GM21526 (cell line): ENCODE measurements at regions not wholly inside any gene's neighbourhood (a gene's known extent, or its start where the extent isn't known, plus 50 kb on each side); places are given as distances from the start of the nearest gene placed in this dataset.

Experiments used
- ATAC-seq: cut with Tn5 transposase; IDR thresholded peaks from one replicate; pipeline ENCODE4 v1.9.1; 2021; ENCODE audit warnings: moderate library complexity; ENCODE audit not compliant: unreplicated experiment, low FRiP score

- ATAC-seq: no peak
Observed at GRCh38 chr3:34174740-34175139, 376.3 kb downstream of the PDCD6IP start.

- ATAC-seq: no peak
Observed at GRCh38 chr3:34175636-34176176, 377.3 kb downstream of the PDCD6IP start.

GRCh38 chr3:34176723-34177122, 378.3 kb downstream of the PDCD6IP start:
- no peak for ATAC-seq

GRCh38 chr3:34178415-34178814, 380.0 kb downstream of the PDCD6IP start:
- peak; percentile 45 for ATAC-seq

GRCh38 chr3:34179716-34180115, 381.3 kb downstream of the PDCD6IP start:
- no peak for ATAC-seq

- no peak for ATAC-seq
Observed at GRCh38 chr3:34180532-34180931, 382.1 kb downstream of the PDCD6IP start.

- no peak for ATAC-seq
Observed at GRCh38 chr3:34183114-34183513, 384.7 kb downstream of the PDCD6IP start.

GRCh38 chr3:34183611-34184340, 385.3 kb downstream of the PDCD6IP start:
- no peak for ATAC-seq

GRCh38 chr3:34185301-34185700, 386.9 kb downstream of the PDCD6IP start:
- peak; percentile 49 for ATAC-seq

- no peak for ATAC-seq
Observed at GRCh38 chr3:34189133-34189532, 390.7 kb downstream of the PDCD6IP start.

- ATAC-seq: no peak
Observed at GRCh38 chr3:34196914-34197313, 398.5 kb downstream of the PDCD6IP start.

- ATAC-seq: peak; percentile 52
Observed at GRCh38 chr3:34198309-34198708, 399.9 kb downstream of the PDCD6IP start.

- peak; percentile 87 for ATAC-seq
Observed at GRCh38 chr3:34200576-34200975, 402.1 kb downstream of the PDCD6IP start.

- ATAC-seq: no peak
Observed at GRCh38 chr3:34202975-34203374, 404.5 kb downstream of the PDCD6IP start.

GRCh38 chr3:34203386-34203785, 405.0 kb downstream of the PDCD6IP start:
- no peak for ATAC-seq

GRCh38 chr3:34207002-34207401, 408.6 kb downstream of the PDCD6IP start:
- ATAC-seq: no peak

GRCh38 chr3:34207806-34208205, 409.4 kb downstream of the PDCD6IP start:
- ATAC-seq: no peak

- no peak for ATAC-seq
Observed at GRCh38 chr3:34212175-34212574, 413.7 kb downstream of the PDCD6IP start.

- no peak for ATAC-seq
Observed at GRCh38 chr3:34212656-34213055, 414.2 kb downstream of the PDCD6IP start.

- ATAC-seq: no peak
Observed at GRCh38 chr3:34213478-34213877, 415.0 kb downstream of the PDCD6IP start.

GRCh38 chr3:34216711-34217335, 418.4 kb downstream of the PDCD6IP start:
- ATAC-seq: no peak
